SHP77 (cell line): ENCODE measurements at regions not wholly inside any gene's neighbourhood (a gene's known extent, or its start where the extent isn't known, plus 50 kb on each side); places are given as distances from the start of the nearest gene placed in this dataset.

ENCODE experiments used
- DNase-seq, 2 experiments: peaks; one replicate each; lab custom pipeline; 2025; lab: John Stamatoyannopoulos, UW

- no peak for DNase-seq
These were observed 137.4 kb upstream of the AKR1E2 start for GRCh38 chr10:4688601-4689000.

- no peak for DNase-seq
These were observed 137.8 kb upstream of the AKR1E2 start for GRCh38 chr10:4688168-4688567.

GRCh38 chr10:4687397-4687796, 138.6 kb upstream of the AKR1E2 start:
- DNase-seq, result no peak

- no peak for DNase-seq
These were observed 139.4 kb upstream of the AKR1E2 start for GRCh38 chr10:4686644-4686996.

DNA sequence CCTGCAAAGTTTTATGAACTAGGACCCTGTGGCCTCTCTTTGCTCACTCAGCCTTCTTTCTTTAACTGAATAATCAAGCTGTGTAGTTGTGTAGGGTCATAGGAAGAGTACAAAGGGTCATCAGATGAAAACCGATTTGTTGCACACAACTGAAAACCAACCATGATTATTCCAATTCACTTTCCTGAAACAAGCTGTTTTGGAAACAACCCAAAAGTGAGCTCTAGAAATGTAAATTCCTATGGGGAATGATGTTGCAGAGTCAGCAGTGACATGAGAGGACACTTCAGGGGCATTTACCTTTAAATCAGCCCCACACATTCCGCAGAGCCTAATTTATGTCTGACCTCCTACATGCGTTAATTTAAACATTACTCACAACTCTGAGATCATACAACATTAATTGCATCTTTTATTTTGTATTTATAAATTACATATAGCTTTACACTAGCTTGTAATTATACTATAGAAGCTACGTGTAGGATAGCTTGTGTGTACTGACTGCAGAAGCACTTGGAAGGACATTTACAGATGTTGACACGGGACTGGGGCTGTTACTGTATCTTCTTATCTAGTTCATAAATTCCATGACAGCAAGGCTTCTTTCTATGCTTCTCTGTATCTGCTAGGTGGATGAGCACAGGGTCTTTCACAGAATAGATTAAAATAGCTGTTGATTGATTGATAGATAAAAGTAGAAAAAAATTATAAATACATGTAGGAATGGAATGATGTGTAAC, 139.9 kb upstream of the AKR1E2 start:
- DNase-seq, result no peak

GRCh38 chr10:4685491-4685890, 140.5 kb upstream of the AKR1E2 start:
- DNase-seq, result no peak

- DNase-seq, result no peak
These were observed 141.6 kb upstream of the AKR1E2 start for GRCh38 chr10:4684434-4684833.

- DNase-seq, result no peak
These were observed 142.2 kb upstream of the AKR1E2 start for GRCh38 chr10:4683838-4684237.

- DNase-seq, result no peak
These were observed 142.9 kb upstream of the AKR1E2 start for GRCh38 chr10:4683137-4683536.

GRCh38 chr10:4678951-4679671, 146.9 kb upstream of the AKR1E2 start:
- DNase-seq, result no peak

DNA sequence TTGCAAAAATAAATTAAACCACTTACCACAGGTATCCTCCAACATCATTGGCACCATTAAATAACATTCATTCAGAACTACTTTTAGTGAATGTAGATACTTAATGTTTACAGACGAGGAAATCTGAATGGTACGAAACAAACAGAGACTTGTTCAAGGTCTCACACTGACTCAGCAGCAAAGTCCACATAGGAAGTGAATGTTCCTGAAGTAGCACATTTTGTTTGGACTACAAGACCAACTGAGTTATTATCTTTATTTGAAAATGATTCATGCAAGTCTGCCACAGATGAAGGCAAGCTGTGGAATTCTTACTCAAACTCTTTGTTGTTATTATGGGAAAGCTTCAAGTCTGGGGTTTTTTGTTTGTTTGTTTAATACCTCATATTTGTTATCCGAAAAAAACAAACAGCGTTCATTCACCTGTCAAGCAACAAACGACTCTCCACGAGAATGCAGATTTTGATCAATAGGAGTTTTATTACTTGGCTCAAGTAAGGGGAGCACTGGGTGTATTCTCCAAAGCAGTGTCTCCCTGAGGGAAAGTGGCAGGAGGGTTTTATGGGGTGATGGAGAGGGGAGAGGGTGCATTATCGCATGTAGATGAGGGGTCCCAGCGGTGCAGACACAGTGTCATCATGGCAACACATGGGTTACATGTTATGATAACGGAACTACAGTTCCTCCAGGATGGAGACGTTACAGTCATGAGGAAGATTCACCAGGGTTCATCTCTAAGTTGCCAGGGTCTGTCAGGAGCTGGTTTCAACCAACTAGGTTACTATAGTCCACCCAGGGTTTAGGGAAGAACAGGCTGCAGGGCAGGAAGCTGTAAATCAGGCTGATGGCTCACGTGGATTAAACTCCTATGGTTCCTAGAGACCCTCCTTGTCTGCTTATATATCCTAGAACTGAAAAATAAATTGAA, 147.7 kb upstream of the AKR1E2 start:
- no peak for DNase-seq

DNA sequence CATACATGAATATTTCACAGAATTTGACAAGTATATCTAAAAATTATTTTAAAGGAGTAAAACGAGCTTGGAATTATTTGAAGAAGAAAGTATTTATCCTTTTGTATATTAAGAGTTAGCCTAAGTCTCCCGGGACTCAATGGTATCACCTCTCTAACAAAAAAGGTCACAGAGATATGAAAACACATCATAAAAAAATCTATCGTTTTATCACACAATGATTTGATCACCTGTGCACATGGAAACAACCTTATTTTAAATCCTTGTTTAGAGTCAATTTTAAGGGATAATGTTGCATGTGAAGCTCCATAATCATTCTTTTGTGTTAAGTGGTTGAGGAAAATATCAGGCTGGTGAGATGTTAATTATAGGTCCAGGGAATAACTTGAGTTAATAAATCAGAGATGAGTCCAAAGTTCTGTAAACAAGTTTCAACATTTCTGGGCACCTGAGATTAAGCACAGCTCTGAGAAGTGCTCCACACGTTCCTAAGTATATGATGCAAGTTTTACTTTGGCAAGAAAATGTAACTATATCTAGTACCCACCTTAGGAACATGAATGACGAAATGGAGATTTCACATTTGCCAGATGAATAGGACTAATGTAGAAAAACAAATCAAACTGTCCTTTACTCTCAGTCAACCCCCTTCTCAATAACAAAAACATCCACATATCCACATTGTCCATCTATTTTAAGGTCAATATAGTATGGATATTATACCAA, 148.5 kb upstream of the AKR1E2 start:
- no peak for DNase-seq

- DNase-seq, result no peak
These were observed 149.4 kb upstream of the AKR1E2 start for GRCh38 chr10:4676566-4676965.

DNA sequence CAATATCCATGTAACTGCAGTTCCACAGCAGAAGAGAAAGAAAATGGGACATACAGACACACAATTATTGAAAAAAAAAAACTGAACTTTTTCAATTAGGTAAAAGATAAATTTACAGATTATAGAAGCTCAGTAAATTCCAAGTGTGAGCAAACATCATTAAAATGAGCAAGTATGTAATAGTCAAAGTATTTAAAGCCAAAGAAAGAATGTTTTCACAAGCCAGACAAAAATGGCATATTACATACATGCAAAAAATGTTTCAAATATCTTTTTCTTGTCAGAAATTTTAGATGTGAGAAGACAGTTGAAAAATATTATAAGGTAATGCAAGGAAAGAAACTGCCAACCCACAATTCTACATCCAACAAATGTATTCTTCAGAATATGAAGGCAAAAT, 150.2 kb upstream of the AKR1E2 start:
- DNase-seq, result no peak

- no peak for DNase-seq
These were observed 152.5 kb upstream of the AKR1E2 start for GRCh38 chr10:4673279-4674040.

DNA sequence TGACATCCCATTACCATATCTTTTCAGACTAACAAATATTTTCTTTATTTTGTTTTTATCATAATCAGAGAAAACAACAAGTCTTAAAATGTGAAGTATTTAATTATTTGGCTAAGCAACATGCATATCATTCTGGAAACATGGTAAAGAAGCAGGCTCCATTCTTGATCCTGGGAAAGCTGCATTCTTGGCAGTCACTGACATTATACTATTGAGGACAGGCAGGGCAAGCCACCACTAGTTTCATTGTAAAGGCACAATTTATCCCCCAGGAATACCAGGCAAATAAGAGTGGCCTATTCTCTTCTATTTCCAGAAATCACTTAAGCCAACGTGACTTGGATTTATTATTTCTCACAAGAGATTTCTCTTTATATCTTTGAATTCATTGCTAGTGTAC, 153.8 kb upstream of the AKR1E2 start:
- DNase-seq, result no peak

DNA sequence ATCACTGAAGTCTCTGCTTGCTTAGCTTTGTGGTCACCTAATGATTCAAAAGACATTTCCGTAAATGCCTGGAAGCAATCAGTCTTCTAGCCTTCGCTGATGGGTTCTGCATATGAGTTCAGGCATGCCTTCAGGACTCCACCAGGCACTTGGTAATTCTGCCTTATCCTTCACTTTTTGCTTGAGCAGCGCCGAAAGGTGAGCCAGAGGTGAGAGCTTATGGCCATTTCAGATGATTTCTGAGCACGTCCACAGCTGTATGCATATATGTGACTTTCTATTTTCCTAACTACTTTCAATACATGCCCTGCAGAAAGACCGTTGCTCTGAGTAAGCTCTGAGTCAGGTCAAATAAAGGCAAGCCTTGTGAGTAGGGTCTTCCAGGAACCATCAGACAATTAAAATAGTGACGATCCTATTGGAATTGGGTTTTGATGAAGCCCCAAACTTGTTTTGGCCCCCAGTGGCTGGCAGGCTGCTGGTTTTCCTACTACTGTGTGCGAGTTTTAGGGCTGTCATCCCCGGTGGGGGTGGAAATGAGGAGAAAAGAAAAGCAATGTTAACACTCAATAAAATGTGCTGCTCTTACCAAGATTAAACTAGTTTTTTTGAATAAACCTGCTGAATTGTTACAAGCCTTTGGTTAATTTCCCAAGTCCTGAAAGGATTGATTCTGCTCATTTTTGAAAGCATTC, 154.4 kb upstream of the AKR1E2 start:
- no peak for DNase-seq

DNA sequence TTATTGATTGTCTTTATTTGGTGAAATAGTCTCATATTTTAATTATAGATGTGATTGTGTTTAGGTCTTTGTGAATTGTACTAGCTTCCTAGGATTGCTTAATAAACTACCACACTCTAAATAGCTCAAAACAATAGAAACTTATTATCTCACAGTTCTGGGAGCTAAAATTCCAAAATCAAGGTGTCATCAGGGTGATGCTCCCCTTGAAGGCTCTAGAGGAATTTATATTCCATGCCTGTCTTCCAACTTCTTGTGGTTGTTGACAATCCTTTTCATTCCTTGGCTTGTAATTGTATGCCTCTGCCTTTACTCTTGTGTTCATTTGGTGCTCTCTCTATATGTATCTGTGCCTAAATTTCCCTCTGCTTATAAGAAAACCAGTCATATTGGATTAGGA, 155.3 kb upstream of the AKR1E2 start:
- DNase-seq, result no peak

DNA sequence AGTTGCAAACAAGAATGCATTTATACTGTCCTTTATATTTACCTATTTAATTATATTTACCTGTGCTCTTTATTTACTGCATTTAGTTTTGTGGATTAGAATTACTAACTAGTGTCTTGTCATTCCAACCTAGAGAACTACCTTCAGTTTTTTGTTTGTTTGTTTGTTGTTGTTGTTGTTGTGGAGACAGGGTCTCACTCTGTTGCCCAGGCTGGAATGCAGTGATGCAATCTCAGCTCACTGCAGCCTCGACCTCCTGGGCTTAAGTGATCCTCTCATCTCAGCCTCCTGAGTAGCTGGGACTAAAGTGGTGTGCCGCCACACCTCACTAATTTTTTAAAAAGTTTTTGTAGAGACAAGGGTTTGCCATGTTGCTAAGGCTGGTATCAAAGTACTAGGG, 156.4 kb upstream of the AKR1E2 start:
- DNase-seq, result no peak

- peak; percentile 46 to 71 for DNase-seq
These were observed 162.6 kb upstream of the AKR1E2 start for GRCh38 chr10:4663162-4663992.
